IMR-90 (cell line): ENCODE measurements at regions not wholly inside any gene's neighbourhood (a gene's known extent, or its start where the extent isn't known, plus 50 kb on each side); places are given as distances from the start of the nearest gene placed in this dataset.

ENCODE experiments used
- ATAC-seq: fragments of 200-7000 bp; cut with Tn5 transposase; 2 replicates; pipeline ENCODE4 v1.9.1; 2020; ENCODE audit warnings: low read depth, mild to moderate bottlenecking, moderate library complexity
- BruUV-seq: library from RNA; stranded (reverse); fragments of 400-500 nt; replicated peaks from 2 replicates; lab custom pipeline; 2021; lab: Mats Ljungman, UMichigan
- CTCF ChIA-PET: fragments of 300-600 bp; formaldehyde crosslinking; extraction: SDS; loops from one replicate; lab custom pipeline; 2021; ENCODE audit warnings: antibody characterized with exemption; lab: Yijun Ruan, JAX
- POLR2A ChIA-PET: fragments of 300-600 bp; sonication (Branson Sonifier 250); formaldehyde crosslinking; loops from one replicate; lab custom pipeline; 2022; ENCODE audit warnings: antibody characterized with exemption; ENCODE audit not compliant: unreplicated experiment; lab: Charles Lee
- DNase-seq: peaks from one replicate; pipeline ENCODE4 v3.0.0; 2013
- H2AFZ ChIP-seq: replicated peaks from 2 replicates; pipeline ENCODE3; 2013; ENCODE audit warnings: low read length, mild to moderate bottlenecking; ENCODE audit not compliant: poor library complexity
- H2AK5ac ChIP-seq: 2 replicates; pipeline ENCODE4 v1.6.1; 2013; ENCODE audit warnings: low read depth, low read length, inconsistent platforms
- H2AK9ac ChIP-seq: replicated peaks from 2 replicates; pipeline ENCODE3; 2013; ENCODE audit warnings: mild to moderate bottlenecking, low read depth, low read length, moderate library complexity; ENCODE audit not compliant: poor library complexity
- H2BK120ac ChIP-seq: 2 replicates; pipeline ENCODE4 v1.6.1; 2013; ENCODE audit warnings: low read depth, low read length, inconsistent platforms
- H2BK15ac ChIP-seq: 3 replicates; pipeline ENCODE4 v1.6.1; 2013; ENCODE audit warnings: low read depth, low read length, inconsistent platforms
- H2BK20ac ChIP-seq: 2 replicates; pipeline ENCODE4 v1.6.1; 2013; ENCODE audit warnings: low read depth, mild to moderate bottlenecking, inconsistent platforms, low read length, moderate library complexity
- H2BK5ac ChIP-seq: 2 replicates; pipeline ENCODE4 v1.6.1; 2013; ENCODE audit warnings: mild to moderate bottlenecking, low read depth, low read length, inconsistent platforms; ENCODE audit not compliant: poor library complexity, severe bottlenecking
- H3K14ac ChIP-seq: replicated peaks from 2 replicates; pipeline ENCODE4 v1.6.1; 2013; ENCODE audit warnings: low read depth, low read length, inconsistent platforms
- H3K18ac ChIP-seq: 2 replicates; pipeline ENCODE4 v1.6.1; 2013; ENCODE audit warnings: low read depth, low read length, control low read depth
- H3K23ac ChIP-seq: 2 replicates; pipeline ENCODE4 v1.6.1; 2013; ENCODE audit warnings: low read depth, low read length, inconsistent platforms
- H3K27ac ChIP-seq: 2 replicates; pipeline ENCODE4 v1.5.1; 2013; ENCODE audit warnings: mild to moderate bottlenecking, control low read depth, low read length; ENCODE audit not compliant: insufficient read depth
- H3K27me3 ChIP-seq: 2 replicates; pipeline ENCODE4 v1.6.1; 2013; ENCODE audit warnings: low read length; ENCODE audit not compliant: control insufficient read depth, insufficient read depth
- H3K36me3 ChIP-seq: 2 replicates; pipeline ENCODE4 v1.6.1; 2013; ENCODE audit warnings: low read length, mixed read lengths; ENCODE audit not compliant: control insufficient read depth, insufficient read depth
- H3K4ac ChIP-seq: 2 replicates; pipeline ENCODE4 v1.6.1; 2013; ENCODE audit warnings: low read depth, low read length, inconsistent platforms
- H3K4me1 ChIP-seq: 2 replicates; pipeline ENCODE4 v1.6.1; 2013; ENCODE audit warnings: low read length, mixed read lengths; ENCODE audit not compliant: control insufficient read depth, insufficient read depth
- H3K4me2 ChIP-seq: 2 replicates; pipeline ENCODE4 v1.6.1; 2013; ENCODE audit warnings: low read depth, mild to moderate bottlenecking, control low read depth, low read length, moderate library complexity
- H3K4me3 ChIP-seq: 2 replicates; pipeline ENCODE4 v1.5.1; 2013; ENCODE audit warnings: low read depth, mild to moderate bottlenecking, control low read depth, low read length, moderate library complexity; ENCODE audit not compliant: insufficient read depth
- H3K56ac ChIP-seq: 2 replicates; pipeline ENCODE4 v1.6.1; 2013; ENCODE audit warnings: low read length, inconsistent platforms; ENCODE audit not compliant: insufficient read depth; ENCODE audit errors: extremely low read depth
- H3K79me1 ChIP-seq, 2 experiments: 2 replicates each; pipeline ENCODE4 v1.6.1; 2013; ENCODE audit warnings: low read length in 2 of 2, inconsistent platforms in 1 of 2, low read depth in 1 of 2
- H3K9ac ChIP-seq: 2 replicates; pipeline ENCODE4 v1.6.1; 2013; ENCODE audit warnings: low read depth, low read length, control low read depth
- H3K9me1 ChIP-seq: 2 replicates; pipeline ENCODE4 v1.6.1; 2013; ENCODE audit warnings: low read length, inconsistent platforms; ENCODE audit not compliant: insufficient read depth
- H3K9me3 ChIP-seq: 2 replicates; pipeline ENCODE4 v1.6.1; 2013; ENCODE audit warnings: low read length; ENCODE audit not compliant: control insufficient read depth, insufficient read depth
- H4K20me1 ChIP-seq: 2 replicates; pipeline ENCODE4 v1.6.1; 2013; ENCODE audit warnings: low read length, inconsistent platforms; ENCODE audit not compliant: insufficient read depth
- H4K5ac ChIP-seq: 2 replicates; pipeline ENCODE4 v1.6.1; 2013; ENCODE audit warnings: mild to moderate bottlenecking, low read depth, low read length, control low read depth
- H4K8ac ChIP-seq, 2 experiments: 2 replicates each; pipeline ENCODE4 v1.6.1; 2013; ENCODE audit warnings: low read depth in 2 of 2, low read length in 2 of 2, control low read depth in 1 of 2, inconsistent platforms in 1 of 2
- H4K91ac ChIP-seq: 2 replicates; pipeline ENCODE4 v1.6.1; 2013; ENCODE audit warnings: low read depth, low read length, inconsistent platforms; ENCODE audit not compliant: insufficient read depth
- CEBPB ChIP-seq: IDR thresholded peaks from 2 replicates; pipeline ENCODE4 v1.6.1; 2012; ENCODE audit warnings: low read depth, low read length, improper control_type of control experiment
- CTCF ChIP-seq: conservative IDR thresholded peaks from 2 replicates; pipeline ENCODE4 v1.5.1; 2012; ENCODE audit warnings: mild to moderate bottlenecking, low read depth, low read length, improper control_type of control experiment
- FOS ChIP-seq: fragments of 150-350 bp; IDR thresholded peaks from 2 replicates; pipeline ENCODE4 v1.6.1; 2016; ENCODE audit warnings: low read depth, low read length
- MXI1 ChIP-seq: IDR thresholded peaks from 2 replicates; pipeline ENCODE4 v1.6.1; 2012; ENCODE audit warnings: low read depth, mild to moderate bottlenecking, low read length, moderate library complexity, borderline replicate concordance
- POLR2A ChIP-seq: IDR thresholded peaks from 2 replicates; pipeline ENCODE4 v1.6.1; 2012; ENCODE audit warnings: mild to moderate bottlenecking, low read depth, low read length
- RAD21 ChIP-seq: IDR thresholded peaks from 2 replicates; pipeline ENCODE4 v1.6.1; 2012; ENCODE audit warnings: low read length, improper control_type of control experiment
- RCOR1 ChIP-seq: IDR thresholded peaks from 2 replicates; pipeline ENCODE4 v1.6.1; 2012; ENCODE audit warnings: mild to moderate bottlenecking, low read length, improper control_type of control experiment; ENCODE audit not compliant: insufficient replicate concordance
- SMC3 ChIP-seq: fragments of 150-350 bp; IDR thresholded peaks from 2 replicates; pipeline ENCODE4 v1.6.1; 2016; ENCODE audit warnings: low read depth, mild to moderate bottlenecking, antibody characterized with exemption, low read length, moderate library complexity
- USF2 ChIP-seq: fragments of 150-350 bp; IDR thresholded peaks from 2 replicates; pipeline ENCODE4 v1.6.1; 2017; ENCODE audit warnings: mild to moderate bottlenecking, antibody characterized with exemption, low read length, low read depth
- WGBS, 2 experiments: methylation state at CpG; one replicate each; pipeline versions ENCODE4 v1.1.5 to v1.1.7; 2013; ENCODE audit warnings: missing lambda C conversion rate in 2 of 2; ENCODE audit not compliant: insufficient read length in 1 of 2; ENCODE audit errors: extremely low coverage in 2 of 2; 5-methylcytosine and 5-hydroxymethylcytosine counted together
- dilution Hi-C: fragments of 300-500 bp; cut with HindIII; formaldehyde crosslinking; loops from one replicate; pipeline ENCODE4 v1.14.3; 2018; ENCODE audit warnings: low sequenced_read_pairs; ENCODE audit not compliant: unreplicated experiment
- in situ Hi-C: fragments of 300-500 bp; cut with MboI; formaldehyde crosslinking; loops from 3 replicates; pipeline ENCODE4 v1.14.3; 2019; ENCODE audit warnings: low sequenced_read_pairs, inconsistent platforms, mixed read lengths
- intact Hi-C: fragments of 100-400 bp; cut with micrococcal nuclease; formaldehyde crosslinking; loops from 2 replicates; pipeline ENCODE4 v1.10.0; 2022
- TF ChIP-seq, protein P1 (sequence below): fragments of 150-350 bp; IDR thresholded peaks from 2 replicates; pipeline ENCODE4 v1.6.1; 2016; ENCODE audit warnings: low read depth, mild to moderate bottlenecking, low read length, moderate library complexity, borderline replicate concordance

- H3K4me1 ChIP-seq: no peaks in the 10 kb centered on the region
- H3K4ac ChIP-seq: no peak overlapping the region
- H3K18ac ChIP-seq: no peak overlapping the region
- H3K36me3 ChIP-seq: no peaks in the 10 kb centered on the region
- no peak overlapping the region for H3K4me3 ChIP-seq
- H3K4me2 ChIP-seq: no peak overlapping the region
- H3K27me3 ChIP-seq: peaks cover 2% of the 10 kb centered on the region; the same call in 1 of the 2 replicates
- no peak for ATAC-seq
- no peak overlapping the region for H4K91ac ChIP-seq
- no peak overlapping the region for H2BK20ac ChIP-seq
- no peak overlapping the region for H3K9ac ChIP-seq
- no peak overlapping the region for H4K5ac ChIP-seq
- H2BK15ac ChIP-seq: no peak overlapping the region
- H3K79me1 ChIP-seq: no peaks in the 10 kb centered on the region
- no peak overlapping the region for H2AFZ ChIP-seq
- no peak overlapping the region for H3K56ac ChIP-seq
- CTCF ChIA-PET: no interaction called here
- TF ChIP-seq FOS: no peak
- TF ChIP-seq MXI1: no peak
- TF ChIP-seq CTCF: no peak
- no peak for TF ChIP-seq CEBPB
- TF ChIP-seq, protein P1, sequence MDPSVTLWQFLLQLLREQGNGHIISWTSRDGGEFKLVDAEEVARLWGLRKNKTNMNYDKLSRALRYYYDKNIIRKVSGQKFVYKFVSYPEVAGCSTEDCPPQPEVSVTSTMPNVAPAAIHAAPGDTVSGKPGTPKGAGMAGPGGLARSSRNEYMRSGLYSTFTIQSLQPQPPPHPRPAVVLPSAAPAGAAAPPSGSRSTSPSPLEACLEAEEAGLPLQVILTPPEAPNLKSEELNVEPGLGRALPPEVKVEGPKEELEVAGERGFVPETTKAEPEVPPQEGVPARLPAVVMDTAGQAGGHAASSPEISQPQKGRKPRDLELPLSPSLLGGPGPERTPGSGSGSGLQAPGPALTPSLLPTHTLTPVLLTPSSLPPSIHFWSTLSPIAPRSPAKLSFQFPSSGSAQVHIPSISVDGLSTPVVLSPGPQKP: no peak
- no peak for TF ChIP-seq RCOR1
- TF ChIP-seq SMC3: no peak
- no peak for TF ChIP-seq USF2
- no peak for TF ChIP-seq RAD21
- TF ChIP-seq POLR2A: no peak
- H3K14ac ChIP-seq: no peak overlapping the region
- H2AK5ac ChIP-seq: no peak overlapping the region
- no peak overlapping the region for H2AK9ac ChIP-seq
- POLR2A ChIA-PET: no interaction called here
- in situ Hi-C loops (no loop called here), dilution Hi-C loops (no loop called here), intact Hi-C loops (no loop called here)
- BruUV-seq: no TSS peak
- H3K9me1 ChIP-seq: no peaks in the 10 kb centered on the region
- peaks cover 2% of the 10 kb centered on the region; the same call in 1 of the 2 replicates for H3K9me3 ChIP-seq
- no peak overlapping the region for H4K8ac ChIP-seq
- no peak for DNase-seq
- H3K23ac ChIP-seq: no peak overlapping the region
- no peak overlapping the region for H2BK5ac ChIP-seq
- H4K20me1 ChIP-seq: no peaks in the 10 kb centered on the region
- no peak overlapping the region for H3K27ac ChIP-seq
- no peak overlapping the region for H2BK120ac ChIP-seq
- 44% methylated on average over 8 of the region's 8 CpGs; no CpG with 5 or more reads in 1 of the 2 experiments for WGBS, 2 experiments
Measured at GRCh38 chr2:236815746-236816145, 246.1 kb downstream of the ACKR3 start.
